ENCODE measurements at regions not wholly inside any gene's neighbourhood (a gene's known extent, or its start where the extent isn't known, plus 50 kb on each side); places are given as distances from the start of the nearest gene placed in this dataset.

DNA sequence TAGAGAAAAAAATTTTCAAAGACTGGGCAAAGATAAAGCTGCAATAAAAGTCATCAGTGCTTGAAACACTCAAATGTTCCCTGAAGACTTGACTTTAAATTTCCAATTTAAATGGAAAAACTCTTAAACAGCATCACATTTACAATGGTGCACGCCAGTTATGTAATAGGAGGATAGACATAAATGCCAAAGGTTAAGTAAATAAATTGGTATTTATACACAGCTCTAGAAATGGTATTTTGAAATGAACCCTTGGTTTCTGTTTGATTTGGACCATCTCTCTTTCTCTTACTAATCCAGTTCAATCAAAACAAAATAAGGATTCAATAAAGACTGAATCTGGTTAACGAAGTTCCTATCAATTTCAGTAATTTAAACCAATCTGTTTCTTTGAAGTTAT, 272.6 kb downstream of the GPM6A start:
- no peak for DNase-seq (ENCODE audit: low read depth, low spot score)

DNA sequence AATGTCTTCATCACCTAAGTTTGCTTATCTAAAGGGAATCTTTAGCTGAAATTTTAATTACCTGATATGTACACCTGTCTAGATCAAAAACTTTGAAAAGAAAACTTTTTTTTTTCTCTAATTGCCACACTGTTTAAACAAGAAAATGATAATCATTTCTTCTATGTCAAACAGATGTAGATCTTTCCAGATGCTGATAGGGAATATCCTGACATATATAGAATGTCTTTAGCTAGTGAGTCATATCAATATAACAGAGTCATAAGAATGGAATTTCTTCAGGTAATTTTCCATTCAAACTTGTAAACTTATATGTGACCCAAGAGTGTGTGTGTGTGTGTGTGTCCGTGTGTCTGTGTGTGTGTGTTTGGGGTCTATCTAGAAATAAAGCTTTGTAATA, 271.9 kb downstream of the GPM6A start:
- DNase-seq (ENCODE audit: low read depth, low spot score): no peak

DNA sequence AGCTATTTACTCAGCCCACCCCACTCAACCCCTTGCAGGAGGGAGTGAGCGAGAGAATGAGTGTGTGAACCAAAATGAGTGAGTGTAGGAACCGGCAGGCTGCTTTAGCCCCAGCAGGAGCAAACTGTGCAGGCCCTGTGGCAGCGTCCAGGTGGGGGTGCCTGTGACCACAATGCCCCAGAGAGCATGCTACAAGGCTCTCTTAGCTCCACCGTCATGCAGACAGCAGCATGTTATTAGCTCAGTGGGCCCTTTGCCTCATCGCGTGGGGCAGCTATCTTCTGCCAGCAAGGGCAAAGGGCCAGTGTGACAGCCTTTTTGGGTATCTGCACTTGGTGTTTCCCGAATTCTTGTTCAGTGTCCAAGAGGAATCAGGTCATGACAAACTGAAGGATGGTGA, 271.3 kb downstream of the GPM6A start:
- no peak for DNase-seq (ENCODE audit: low read depth, low spot score)

DNA sequence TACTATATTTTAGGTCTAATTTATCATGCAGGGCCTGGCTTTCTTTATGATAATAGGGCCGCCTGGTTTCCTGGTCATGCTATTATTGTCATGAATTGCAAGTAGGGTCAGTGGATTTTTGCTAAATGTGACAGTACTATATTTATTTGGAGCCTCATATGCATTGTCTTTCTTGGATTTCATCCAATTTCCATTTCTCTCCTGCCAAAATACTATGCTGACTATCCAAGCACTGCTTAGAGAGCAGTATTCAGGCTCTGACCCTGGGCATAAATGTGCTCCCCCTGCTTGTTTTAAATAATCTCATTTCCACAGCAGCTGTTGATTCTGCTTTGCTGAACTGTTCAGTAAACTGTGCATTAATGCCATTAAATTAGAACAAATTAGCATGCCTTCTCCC, 269.3 kb downstream of the GPM6A start:
- DNase-seq (ENCODE audit: low read depth, low spot score): peak; percentile 29

DNA sequence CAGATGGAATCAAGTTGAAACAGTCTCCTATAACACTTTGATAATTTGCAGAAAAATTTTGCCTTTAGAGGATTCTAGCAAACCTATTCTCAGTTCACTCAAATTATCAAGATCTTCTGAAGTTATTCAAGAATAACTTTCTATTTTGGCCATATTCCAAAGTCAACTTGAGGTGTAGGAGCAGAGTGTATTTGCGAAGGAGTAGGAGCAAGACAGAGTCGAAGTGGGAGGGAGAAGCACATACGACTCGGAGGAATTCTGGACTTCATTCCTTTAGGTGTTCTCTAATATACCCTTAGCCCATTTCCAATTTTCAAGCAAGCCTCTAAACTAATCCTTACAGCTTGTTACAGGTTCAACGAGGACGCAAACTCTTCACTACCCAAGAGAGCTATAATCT, 252.9 kb downstream of the GPM6A start:
- no peak for DNase-seq (ENCODE audit: low read depth, low spot score)

DNA sequence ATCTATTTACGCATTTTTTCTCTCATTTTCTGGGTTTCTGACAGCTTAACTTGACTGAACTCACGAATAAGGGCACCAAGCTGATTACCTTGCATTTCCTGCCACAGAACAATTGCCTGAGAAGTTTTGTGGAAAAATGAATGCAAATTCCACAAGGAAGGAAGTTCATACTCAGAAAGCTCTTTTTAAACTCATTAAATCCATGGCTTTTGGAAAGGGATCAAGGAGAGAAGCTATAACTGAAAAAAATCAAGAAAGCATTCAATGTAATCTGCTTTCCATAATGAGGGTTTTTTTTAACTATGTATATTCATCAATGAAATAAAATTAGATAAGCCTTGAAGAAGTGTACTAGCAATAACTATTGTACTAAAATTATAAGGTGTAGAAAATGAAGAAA, 252.5 kb downstream of the GPM6A start:
- no peak for DNase-seq (ENCODE audit: low read depth, low spot score)

DNA sequence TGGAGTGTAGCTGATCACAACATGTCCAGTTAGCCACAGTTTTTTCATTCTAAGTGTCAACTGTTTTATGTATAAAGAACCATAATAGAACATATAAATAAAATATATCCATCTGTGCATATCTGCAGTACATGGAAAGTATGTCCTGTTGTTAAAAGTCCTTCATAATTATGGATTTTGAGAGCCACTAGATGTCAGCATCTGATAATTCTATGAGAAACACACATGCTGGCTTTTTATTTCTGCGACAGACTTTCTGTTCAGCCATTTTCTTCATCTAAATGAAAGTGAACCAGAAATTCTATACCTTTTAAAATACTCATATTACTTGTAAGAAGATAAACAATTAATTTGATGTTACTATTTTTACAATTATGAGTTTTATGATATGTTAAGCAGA, 251.5 kb downstream of the GPM6A start:
- peak; percentile 18 for DNase-seq (ENCODE audit: low read depth, low spot score)

DNA sequence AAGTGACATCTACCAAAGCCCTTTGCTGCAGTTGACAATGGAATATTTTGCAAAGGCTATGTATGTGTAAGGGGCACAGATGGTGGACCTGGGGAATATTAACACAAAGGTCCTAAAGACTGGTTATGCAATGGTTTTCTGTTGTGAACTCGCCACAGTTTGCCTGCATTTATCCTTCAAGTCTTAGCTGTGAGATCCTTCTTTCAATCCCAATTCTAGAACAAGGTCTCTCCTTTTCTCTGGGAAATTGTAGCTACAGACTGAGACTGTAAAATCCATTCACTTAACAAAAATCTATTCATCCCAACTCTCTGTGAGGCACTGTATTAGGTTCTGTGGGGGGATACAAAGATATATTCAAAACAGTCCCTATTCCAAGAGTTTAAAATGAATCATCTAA, 250.4 kb downstream of the GPM6A start:
- no peak for DNase-seq (ENCODE audit: low read depth, low spot score)

DNA sequence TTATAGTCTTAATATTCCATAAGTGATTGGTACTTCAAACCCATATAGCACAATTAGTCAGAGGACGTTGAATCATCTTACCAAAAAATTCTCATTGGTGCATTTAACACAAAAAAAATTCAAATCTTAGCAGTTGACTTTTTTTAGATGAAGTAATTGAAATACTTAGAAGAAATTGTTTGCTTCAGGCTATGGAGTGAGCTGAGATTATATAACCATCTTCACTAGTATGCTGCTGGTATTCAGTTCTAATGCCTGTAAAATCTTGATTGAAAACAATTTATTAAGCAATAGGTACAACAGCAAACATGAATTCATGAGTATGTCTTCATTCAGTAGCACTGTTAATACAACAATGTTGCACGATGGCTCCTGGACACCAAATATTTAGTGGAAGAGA, 250.0 kb downstream of the GPM6A start:
- DNase-seq (ENCODE audit: low read depth, low spot score): no peak

DNA sequence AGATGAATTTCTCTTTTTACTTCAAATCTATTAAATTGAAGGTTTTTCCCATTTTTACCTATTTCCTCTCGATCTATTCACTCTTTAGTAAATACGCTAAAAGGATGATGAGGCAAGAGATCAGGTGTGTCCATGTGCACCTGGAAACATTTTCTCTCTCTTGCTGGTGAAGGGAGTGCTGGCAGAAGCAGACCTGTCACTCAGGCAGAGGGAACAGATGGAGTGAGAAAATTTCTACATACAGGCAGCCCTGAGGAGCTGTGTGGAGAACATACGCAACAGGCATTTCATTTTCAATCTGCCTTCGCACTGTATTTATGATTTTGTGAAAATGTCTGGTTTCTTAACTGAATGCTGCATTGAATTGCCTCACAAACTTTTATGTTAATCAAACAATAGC, 249.5 kb downstream of the GPM6A start:
- no peak for DNase-seq (ENCODE audit: low read depth, low spot score)
